Cardiac muscle cell (in vitro differentiated cells and primary cell): ENCODE measurements at regions not wholly inside any gene's neighbourhood (a gene's known extent, or its start where the extent isn't known, plus 50 kb on each side); places are given as distances from the start of the nearest gene placed in this dataset.
A peak's percentile ranks its signal among the peaks of the same experiment; 100 is the strongest.

Experiments used
- DNase-seq, 2 donors: peaks; one replicate each; pipeline versions ENCODE4 v3.0.0 to v3.0.0-alpha.2; 2010 to 2017; ENCODE audit warnings: low read depth in 1 of 2, low spot score in 1 of 2
- H3K27ac ChIP-seq: fragments of 200-600 bp; sonication (generic); 2 replicates; pipeline ENCODE4 v1.5.1; 2016
- H3K27me3 ChIP-seq: fragments of 200-600 bp; sonication (generic); 2 replicates; pipeline ENCODE4 v1.6.0; 2016; ENCODE audit warnings: control low read depth
- H3K36me3 ChIP-seq: fragments of 200-600 bp; sonication (generic); 2 replicates; pipeline ENCODE4 v1.5.1; 2016; ENCODE audit warnings: control low read depth
- H3K4me1 ChIP-seq: fragments of 200-600 bp; sonication (generic); 2 replicates; pipeline ENCODE4 v1.8.1; 2017; ENCODE audit warnings: low read depth, mild to moderate bottlenecking, mixed run types
- H3K4me3 ChIP-seq: fragments of 200-600 bp; sonication (generic); 2 replicates; pipeline ENCODE4 v1.5.1; 2016; ENCODE audit warnings: mild to moderate bottlenecking
- H3K9me3 ChIP-seq: fragments of 200-600 bp; sonication (generic); 2 replicates; pipeline ENCODE4 v1.5.1; 2017; ENCODE audit warnings: low read depth, mild to moderate bottlenecking, control low read depth
- CTCF ChIP-seq: IDR thresholded peaks from 2 replicates; pipeline ENCODE4 v1.5.1; 2012; ENCODE audit warnings: low read depth, mild to moderate bottlenecking, low read length

- DNase-seq: no peak
- Histone ChIP-seq H3K4me3 (no peak overlapping the region), H3K9me3 (no peaks in the 10 kb centered on the region), H3K36me3 (no peaks in the 10 kb centered on the region), H3K27me3 (peaks cover 69% of the 10 kb centered on the region), H3K4me1 (no peaks in the 10 kb centered on the region), H3K27ac (no peak overlapping the region)
- TF ChIP-seq CTCF: no peak
Observed at GRCh38 chr5:93150311-93151012, 430.6 kb downstream of the NR2F1-AS1 start.

DNA sequence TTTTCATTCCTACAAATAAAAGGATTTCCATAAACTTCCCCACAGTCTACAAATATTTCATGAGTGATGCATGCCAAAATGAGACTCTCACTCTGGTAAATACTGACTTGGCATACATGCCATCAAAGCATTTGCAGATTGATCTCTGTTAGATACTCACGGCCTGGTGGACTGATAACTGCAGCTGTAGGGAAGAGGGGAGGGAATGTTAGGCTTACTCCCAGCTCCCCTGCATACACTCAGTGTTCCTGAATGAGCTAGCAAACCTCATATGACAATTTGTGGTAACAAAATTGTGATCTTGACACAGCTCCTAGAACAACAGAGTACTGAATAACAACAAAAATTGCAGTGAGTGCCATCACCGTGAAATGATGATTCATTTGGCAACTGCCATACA lies 435.3 kb downstream of the NR2F1-AS1 start:
- no peak for DNase-seq
- no peak for TF ChIP-seq CTCF

DNA sequence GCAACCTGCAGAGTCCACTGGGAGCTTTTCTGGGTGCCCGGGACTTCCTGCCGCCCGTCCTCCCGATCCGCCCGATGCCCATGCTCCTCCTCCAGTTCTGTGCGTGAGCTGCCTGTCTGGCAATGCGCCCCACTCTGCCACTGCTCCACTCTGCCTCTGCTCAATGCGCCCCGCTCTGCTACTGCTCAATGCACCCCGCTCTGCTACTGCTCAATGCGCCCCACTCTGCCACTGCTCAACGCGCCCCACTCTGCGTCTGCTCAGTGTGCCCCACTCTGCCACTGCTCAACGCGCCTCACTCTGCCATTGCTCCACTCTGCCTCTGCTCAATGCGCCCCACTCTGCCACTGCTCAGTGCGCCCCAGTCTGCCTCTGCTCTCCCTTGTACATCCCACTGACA lies 436.0 kb downstream of the NR2F1-AS1 start:
- TF ChIP-seq CTCF: no peak
- no peak for DNase-seq
- Histone ChIP-seq H3K4me3 (no peak overlapping the region), H3K27me3 (peaks cover 49% of the 10 kb centered on the region), H3K27ac (no peak overlapping the region), H3K4me1 (no peaks in the 10 kb centered on the region), H3K9me3 (no peaks in the 10 kb centered on the region), H3K36me3 (no peaks in the 10 kb centered on the region)

More for the DNA sequence above, 435.3 kb downstream of the NR2F1-AS1 start:
- H3K9me3 ChIP-seq: no peaks in the 10 kb centered on the region
- H3K4me1 ChIP-seq: no peaks in the 10 kb centered on the region
- H3K27ac ChIP-seq: no peak overlapping the region
- peaks cover 55% of the 10 kb centered on the region for H3K27me3 ChIP-seq
- no peaks in the 10 kb centered on the region for H3K36me3 ChIP-seq
- no peak overlapping the region for H3K4me3 ChIP-seq

GRCh38 chr5:93141969-93142368 lies 439.1 kb downstream of the NR2F1-AS1 start:
- Histone ChIP-seq H3K4me3 (no peak overlapping the region), H3K27me3 (peaks cover 34% of the 10 kb centered on the region), H3K9me3 (no peaks in the 10 kb centered on the region), H3K27ac (no peak overlapping the region), H3K36me3 (no peaks in the 10 kb centered on the region), H3K4me1 (no peaks in the 10 kb centered on the region)
- DNase-seq: no peak
- TF ChIP-seq CTCF: no peak

- Histone ChIP-seq H3K9me3 (no peaks in the 10 kb centered on the region), H3K36me3 (no peaks in the 10 kb centered on the region), H3K4me1 (peaks cover 11% of the 10 kb centered on the region), H3K27ac (no peak overlapping the region), H3K27me3 (peaks cover 15% of the 10 kb centered on the region), H3K4me3 (no peak overlapping the region)
- DNase-seq: peak in 1 of 2 donors; percentile 71
- TF ChIP-seq CTCF: no peak
Observed at GRCh38 chr5:93130624-93131490, 450.2 kb downstream of the NR2F1-AS1 start.
